ENCODE measurements at regions not wholly inside any gene's neighbourhood (a gene's known extent, or its start where the extent isn't known, plus 50 kb on each side); places are given as distances from the start of the nearest gene placed in this dataset.

- no peak for DNase-seq (ENCODE audit: low spot score)
- Histone ChIP-seq H3K27me3 (replicated peaks; ENCODE audit: insufficient read depth) (no peaks in the 10 kb centered on the region), H3K4me1 (replicated peaks) (no peaks in the 10 kb centered on the region), H3K4me3 (no peak overlapping the region), H3K36me3 (no peaks in the 10 kb centered on the region), H3K27ac (no peak overlapping the region), H3K9me3 (no peaks in the 10 kb centered on the region)
- WGBS: 60% methylated on average over 5 of the region's 5 CpGs
- TF ChIP-seq POLR2AphosphoS5 (IDR thresholded peaks at IDR 0.05) (no peak), POLR2A (IDR thresholded peaks at IDR 0.05) (no peak), CTCF (IDR thresholded peaks at IDR 0.05) (no peak)
- intact Hi-C loops (cut with DNase I): no loop called here
Observed at GRCh38 chr13:59415498-59415897, 748.2 kb downstream of the DIAPH3 start.

- H3K36me3 ChIP-seq: no peaks in the 10 kb centered on the region
Observed at GRCh38 chr13:59416561-59416960, 747.2 kb downstream of the DIAPH3 start.

GRCh38 chr13:59422646-59423045 lies 741.1 kb downstream of the DIAPH3 start:
- TF ChIP-seq POLR2A (IDR thresholded peaks at IDR 0.05) (no peak), POLR2AphosphoS5 (IDR thresholded peaks at IDR 0.05) (no peak), CTCF (IDR thresholded peaks at IDR 0.05) (no peak)
- WGBS: 38% methylated on average over 4 of the region's 4 CpGs
- H3K36me3 ChIP-seq: no peaks in the 10 kb centered on the region
- no peak overlapping the region for H3K4me3 ChIP-seq
- intact Hi-C loops (cut with DNase I): no loop called here
- DNase-seq (ENCODE audit: low spot score): no peak
- H3K9me3 ChIP-seq: no peaks in the 10 kb centered on the region
- no peak overlapping the region for H3K27ac ChIP-seq
- no peaks in the 10 kb centered on the region for H3K27me3 ChIP-seq (replicated peaks; ENCODE audit: insufficient read depth)
- H3K4me1 ChIP-seq (replicated peaks): no peaks in the 10 kb centered on the region

More at GRCh38 chr13:59416561-59416960, 747.2 kb downstream of the DIAPH3 start:
- H3K27me3 ChIP-seq (replicated peaks; ENCODE audit: insufficient read depth): no peaks in the 10 kb centered on the region
- H3K4me1 ChIP-seq (replicated peaks): no peaks in the 10 kb centered on the region
- TF ChIP-seq POLR2AphosphoS5 (IDR thresholded peaks at IDR 0.05) (no peak), CTCF (IDR thresholded peaks at IDR 0.05) (no peak), POLR2A (IDR thresholded peaks at IDR 0.05) (no peak)
- no peaks in the 10 kb centered on the region for H3K9me3 ChIP-seq
- H3K27ac ChIP-seq: no peak overlapping the region
- intact Hi-C loops (cut with DNase I): no loop called here
- DNase-seq (ENCODE audit: low spot score): no peak
- 87% methylated on average over 2 of the region's 2 CpGs for WGBS
- H3K4me3 ChIP-seq: no peak overlapping the region

GRCh38 chr13:59423708-59424340 lies 739.9 kb downstream of the DIAPH3 start:
- DNase-seq (ENCODE audit: low spot score): no peak
- no peaks in the 10 kb centered on the region for H3K9me3 ChIP-seq
- no peaks in the 10 kb centered on the region for H3K27me3 ChIP-seq (replicated peaks; ENCODE audit: insufficient read depth)
- H3K4me3 ChIP-seq: no peak overlapping the region
- intact Hi-C loops (cut with DNase I): no loop called here
- TF ChIP-seq POLR2A (IDR thresholded peaks at IDR 0.05) (no peak), CTCF (IDR thresholded peaks at IDR 0.05) (no peak)
- 79% methylated on average over 4 of the region's 4 CpGs for WGBS
- no peaks in the 10 kb centered on the region for H3K36me3 ChIP-seq
- no peak overlapping the region for H3K27ac ChIP-seq
- no peaks in the 10 kb centered on the region for H3K4me1 ChIP-seq (replicated peaks)

GRCh38 chr13:59424661-59425060 lies 739.1 kb downstream of the DIAPH3 start:
- H3K36me3 ChIP-seq: no peaks in the 10 kb centered on the region
- no peak overlapping the region for H3K4me3 ChIP-seq
- intact Hi-C loops (cut with DNase I): no loop called here
- H3K4me1 ChIP-seq (replicated peaks): no peaks in the 10 kb centered on the region
- TF ChIP-seq POLR2AphosphoS5 (IDR thresholded peaks at IDR 0.05) (no peak), POLR2A (IDR thresholded peaks at IDR 0.05) (no peak), CTCF (IDR thresholded peaks at IDR 0.05) (no peak)
- no peak overlapping the region for H3K27ac ChIP-seq
- no peaks in the 10 kb centered on the region for H3K27me3 ChIP-seq (replicated peaks; ENCODE audit: insufficient read depth)
- no peaks in the 10 kb centered on the region for H3K9me3 ChIP-seq
- no peak for DNase-seq (ENCODE audit: low spot score)
- WGBS: 94% methylated on average over 2 of the region's 2 CpGs

All from prostate gland (tissue), 2 donors.